BJ (cell line): ENCODE measurements at regions not wholly inside any gene's neighbourhood (a gene's known extent, or its start where the extent isn't known, plus 50 kb on each side); places are given as distances from the start of the nearest gene placed in this dataset.
"Not testable (repeated sequence)": the region's sequence is repeated elsewhere in the genome, so short reads cannot be mapped to it uniquely, and the experiment has no call there.

Experiments used
- CTCF ChIA-PET: fragments of 350-600 bp; formaldehyde crosslinking; extraction: SDS; loops from one replicate; lab custom pipeline; 2021; ENCODE audit warnings: antibody characterized with exemption, inconsistent platforms; lab: Yijun Ruan, JAX
- POLR2A ChIA-PET: fragments of 300-600 bp; sonication (Branson Sonifier 250); formaldehyde crosslinking; extraction: SDS; loops from one replicate; lab custom pipeline; 2021; ENCODE audit warnings: antibody characterized with exemption; lab: Charles Lee
- DNase-seq: peaks from one replicate; pipeline ENCODE4 v3.0.0-alpha.2; 2011; ENCODE audit warnings: low read depth
- H3K27me3 ChIP-seq: 2 replicates; pipeline ENCODE4 v1.6.0; 2011; ENCODE audit warnings: low read length; ENCODE audit not compliant: control insufficient read depth, insufficient read depth
- H3K36me3 ChIP-seq: 2 replicates; pipeline ENCODE4 v1.5.1; 2011; ENCODE audit warnings: low read length; ENCODE audit not compliant: control insufficient read depth, insufficient read depth
- H3K4me3 ChIP-seq: 2 replicates; pipeline ENCODE4 v1.5.1; 2011; ENCODE audit warnings: low read depth, mild to moderate bottlenecking, control low read depth, low read length
- CTCF ChIP-seq: IDR thresholded peaks from 2 replicates; pipeline ENCODE4 v1.5.1; 2011; ENCODE audit warnings: low read depth, mild to moderate bottlenecking, control low read depth, inconsistent platforms, low read length, moderate library complexity; ENCODE audit not compliant: insufficient read depth

- no peak for DNase-seq
- H3K27me3 ChIP-seq, result no peaks in the 10 kb centered on the region
- no peaks in the 10 kb centered on the region for H3K36me3 ChIP-seq
- no peak for TF ChIP-seq CTCF
- CTCF ChIA-PET, result interaction anchor here (1.7 kb wide), 1 partner anchor 568 kb away, joined by 4 read pairs; no protein-coding TSS in a partner anchor
- POLR2A ChIA-PET, result no interaction called here
- H3K4me3 ChIP-seq, result no peak overlapping the region
Observed at GRCh38 chr22:44561139-44561840, 63.3 kb upstream of the RTL6 start.

DNA sequence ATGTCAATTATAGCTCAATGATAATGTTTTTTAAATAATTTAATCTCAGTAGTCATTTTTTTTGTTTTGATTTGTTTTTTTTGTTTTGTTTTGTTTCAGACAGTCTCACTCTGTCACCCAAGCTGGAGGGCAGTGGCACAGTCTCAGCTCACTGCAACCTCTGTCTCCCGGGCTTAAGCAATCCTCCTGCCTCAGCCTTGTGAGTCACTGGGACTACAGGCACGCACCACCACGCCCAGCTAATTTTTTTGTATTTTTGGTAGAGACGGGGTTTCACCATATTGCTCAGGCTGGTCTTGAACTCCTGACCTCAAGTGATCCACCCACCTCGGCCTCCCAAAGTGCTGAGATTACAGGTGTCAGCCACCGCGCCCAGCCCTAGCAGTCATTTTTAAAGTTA lies 60.6 kb upstream of the RTL6 start:
- H3K27me3 ChIP-seq, CTCF ChIA-PET, H3K4me3 ChIP-seq, H3K36me3 ChIP-seq: not testable (repeated sequence)
- peak; percentile 19 for DNase-seq
- POLR2A ChIA-PET, result interaction anchor here (0.8 kb wide), 1 partner anchor 168 kb away, joined by 3 read pairs; no protein-coding TSS in a partner anchor

GRCh38 chr22:44557872-44558271 lies 59.8 kb upstream of the RTL6 start:
- CTCF ChIA-PET, result interaction anchor here (1.3 kb wide), 1 partner anchor 9 kb away, joined by 11 read pairs; no protein-coding TSS in a partner anchor
- H3K36me3 ChIP-seq, H3K4me3 ChIP-seq, H3K27me3 ChIP-seq, POLR2A ChIA-PET, DNase-seq: not testable (repeated sequence)

GRCh38 chr22:44557064-44557748 lies 59.2 kb upstream of the RTL6 start:
- no peaks in the 10 kb centered on the region for H3K36me3 ChIP-seq
- no peak for DNase-seq
- no peak overlapping the region for H3K4me3 ChIP-seq
- ChIA-PET POLR2A (no interaction called here), CTCF (interaction anchor here (0.6 to 1.3 kb wide), 2 partner anchors 10 to 117 kb away, joined by 3 to 11 read pairs; no protein-coding TSS in a partner anchor)
- 0 out of 2 replicates have a peak, but pooled peaks cover 2% of the 10 kb centered on the region for H3K27me3 ChIP-seq
- TF ChIP-seq CTCF, result no peak

GRCh38 chr22:44555597-44555996 lies 57.6 kb upstream of the RTL6 start:
- ChIA-PET POLR2A (no interaction called here), CTCF (no interaction called here)
- Histone ChIP-seq H3K27me3 (0 out of 2 replicates have a peak, but pooled peaks cover 2% of the 10 kb centered on the region), H3K36me3 (no peaks in the 10 kb centered on the region), H3K4me3 (no peak overlapping the region)
- DNase-seq, result no peak
- no peak for TF ChIP-seq CTCF

DNA sequence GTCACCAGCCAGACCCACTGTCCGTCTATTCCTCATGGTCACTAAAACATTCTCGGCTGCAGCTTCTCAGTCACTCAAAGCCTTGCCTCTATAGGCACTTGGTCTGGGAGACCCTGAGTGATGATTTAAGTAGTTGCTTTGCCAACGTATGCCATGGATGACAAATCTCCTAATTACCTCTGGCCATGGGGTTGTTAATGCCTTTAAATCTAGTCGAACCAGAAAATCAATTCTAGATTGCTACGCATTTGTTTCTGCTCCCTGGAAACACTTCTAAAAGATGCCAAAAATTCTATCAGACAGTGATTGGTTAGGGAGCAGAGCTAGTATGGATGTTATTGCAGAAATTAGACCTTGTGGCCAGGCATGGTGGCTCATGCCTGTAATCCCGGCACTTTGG lies 57.0 kb upstream of the RTL6 start:
- Histone ChIP-seq H3K4me3 (no peak overlapping the region), H3K27me3 (0 out of 2 replicates have a peak, but pooled peaks cover 2% of the 10 kb centered on the region), H3K36me3 (no peaks in the 10 kb centered on the region)
- POLR2A ChIA-PET, result no interaction called here
- DNase-seq, result no peak
- no peak for TF ChIP-seq CTCF
- CTCF ChIA-PET, result no interaction called here
